Ramos (cell line): ENCODE measurements at regions not wholly inside any gene's neighbourhood (a gene's known extent, or its start where the extent isn't known, plus 50 kb on each side); places are given as distances from the start of the nearest gene placed in this dataset.

Source experiments
- in situ Hi-C: fragments of 300-500 bp; cut with MboI; formaldehyde crosslinking; loops from one replicate; pipeline ENCODE4 v1.14.3; 2022; ENCODE audit warnings: low sequenced_read_pairs; ENCODE audit not compliant: unreplicated experiment

GRCh38 chr12:93040367-93040766 is 111.3 kb upstream of the EEA1 start:
- in situ Hi-C loops: no loop called here

- in situ Hi-C loops: no loop called here
Observed at GRCh38 chr12:93041416-93041815, 112.3 kb upstream of the EEA1 start.

DNA sequence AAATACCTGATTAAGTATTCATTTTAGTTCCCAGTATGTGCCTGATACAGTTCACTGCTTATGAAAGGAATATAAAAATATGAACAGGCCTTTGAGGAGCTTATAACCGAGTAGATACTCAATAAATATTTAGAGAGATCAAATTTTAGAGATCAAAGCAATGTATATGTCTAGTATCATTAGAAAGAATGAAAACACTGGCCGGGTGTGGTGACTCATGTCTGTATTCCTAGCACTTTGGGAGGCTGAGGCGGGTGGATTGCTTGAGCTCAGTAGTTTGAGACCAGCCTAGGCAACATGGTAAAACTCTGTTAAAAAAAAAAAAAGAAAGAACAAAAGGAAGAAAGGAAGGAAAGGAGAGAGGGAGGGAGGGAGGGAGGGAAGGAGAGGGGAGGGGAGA is 113.2 kb upstream of the EEA1 start:
- in situ Hi-C loops: no loop called here

GRCh38 chr12:93042684-93043083 is 113.6 kb upstream of the EEA1 start:
- in situ Hi-C loops: no loop called here

- in situ Hi-C loops: no loop called here
Observed at GRCh38 chr12:93043192-93043876, 114.2 kb upstream of the EEA1 start.

GRCh38 chr12:93043877-93044209 is 114.7 kb upstream of the EEA1 start:
- in situ Hi-C loops: no loop called here

DNA sequence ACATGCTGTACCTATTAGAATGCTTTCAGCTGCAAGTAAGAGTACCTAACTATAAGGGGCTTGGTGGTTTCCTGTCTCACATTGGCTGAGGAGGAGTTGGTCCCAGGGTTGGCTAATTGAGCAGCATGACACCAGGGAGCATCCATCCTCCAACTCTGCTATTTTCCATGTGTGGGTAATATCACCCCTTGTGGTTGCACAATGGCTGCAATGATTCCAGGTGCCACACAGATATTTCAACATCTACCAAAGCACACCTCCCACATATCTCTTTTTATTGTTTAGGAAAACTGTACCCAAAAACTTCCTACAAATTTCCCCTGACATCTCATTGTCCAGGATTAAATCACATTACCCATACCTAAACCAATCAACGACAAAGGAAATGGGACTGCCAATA is 118.0 kb upstream of the EEA1 start:
- in situ Hi-C loops: no loop called here

DNA sequence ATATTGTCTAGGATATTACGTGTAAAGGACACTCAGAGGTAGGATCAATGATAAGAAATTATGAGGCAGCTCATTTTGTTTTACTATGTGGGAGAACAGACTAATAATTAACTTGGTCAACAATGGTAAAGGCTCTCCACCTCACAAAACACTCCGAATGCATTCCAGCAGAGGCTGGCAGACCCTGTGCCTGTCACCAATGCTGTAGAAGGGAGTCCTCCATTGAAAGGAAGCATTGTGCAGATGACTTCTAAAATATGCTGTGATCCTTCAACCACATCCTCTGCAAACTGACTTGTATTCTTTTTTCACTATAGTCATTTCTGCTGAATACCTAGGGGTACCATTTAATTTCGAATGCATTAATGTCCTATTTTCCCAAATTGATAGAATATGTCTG is 119.6 kb upstream of the EEA1 start:
- in situ Hi-C loops: no loop called here

DNA sequence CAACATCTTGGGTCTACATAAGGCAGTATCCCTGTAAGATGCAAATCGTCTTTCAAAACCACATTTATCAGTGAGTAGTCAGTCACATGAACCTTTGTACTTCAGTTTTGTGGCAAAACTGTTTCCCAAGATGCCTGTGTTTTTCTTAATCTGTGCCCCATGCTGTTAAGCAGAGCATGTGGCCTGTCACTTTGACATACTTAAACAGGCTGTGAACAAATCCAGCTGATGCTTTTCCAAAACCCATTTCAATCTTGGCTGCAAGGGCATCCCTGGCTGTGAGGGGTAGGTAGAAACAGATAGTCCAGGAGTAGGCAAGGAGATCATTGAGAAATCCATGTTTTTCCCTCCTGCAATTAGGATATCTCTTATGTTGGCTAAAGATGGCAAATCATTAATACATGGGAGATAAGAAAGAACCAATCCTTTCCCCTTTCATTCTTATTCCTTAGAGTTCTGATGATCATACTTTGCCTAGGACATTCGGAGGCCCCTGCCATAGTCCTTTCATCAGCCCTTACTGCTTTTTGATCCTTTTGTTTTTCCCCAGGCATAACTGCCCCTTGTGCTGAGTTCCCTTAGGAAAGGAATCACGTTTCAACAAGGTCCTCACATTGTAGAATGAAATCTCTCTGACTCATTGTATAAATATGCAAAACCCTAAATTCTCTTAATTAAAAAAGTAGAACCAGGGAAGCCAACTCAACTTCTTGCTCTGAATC is 121.1 kb upstream of the EEA1 start:
- in situ Hi-C loops: no loop called here

GRCh38 chr12:93050748-93051081 is 121.6 kb upstream of the EEA1 start:
- in situ Hi-C loops: no loop called here

DNA sequence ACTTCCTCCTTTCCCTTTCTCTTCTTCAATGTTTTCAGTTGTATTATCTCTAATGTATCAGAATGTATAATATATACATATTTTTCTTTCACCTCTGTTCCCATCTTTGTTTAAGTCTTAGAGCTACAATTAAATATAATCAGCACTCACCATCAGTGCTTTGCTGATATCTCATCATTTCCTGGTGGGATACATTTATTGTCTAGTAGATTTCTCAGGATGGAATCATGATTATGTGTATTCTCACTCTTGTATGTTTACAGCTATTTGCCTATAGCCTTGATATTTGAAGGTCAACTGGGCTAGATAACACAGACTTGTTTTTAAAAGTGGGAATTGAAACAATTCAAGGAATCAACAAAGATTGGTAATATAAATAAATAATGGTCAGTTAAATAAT is 124.9 kb upstream of the EEA1 start:
- in situ Hi-C loops: no loop called here

DNA sequence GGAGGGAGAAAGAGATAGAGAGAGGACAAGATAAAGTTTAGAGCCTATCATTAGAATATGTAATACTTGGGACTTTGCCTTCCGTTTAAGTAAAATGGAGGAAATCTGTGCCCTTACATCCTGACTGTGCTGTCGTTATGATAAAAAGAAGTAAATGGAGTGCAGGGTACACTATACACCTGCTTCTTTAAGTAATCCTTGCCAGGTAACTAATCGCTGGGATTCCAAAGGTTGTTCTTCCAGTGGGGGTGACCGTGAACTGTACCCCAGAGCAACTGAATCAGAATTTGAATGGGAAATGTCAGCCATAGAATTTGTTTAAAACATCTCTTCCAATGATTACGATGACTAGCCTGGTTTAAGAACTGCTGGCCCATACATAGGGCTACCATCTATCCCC is 126.1 kb upstream of the EEA1 start:
- in situ Hi-C loops: no loop called here

GRCh38 chr12:93056971-93057535 is 128.0 kb upstream of the EEA1 start:
- in situ Hi-C loops: no loop called here

DNA sequence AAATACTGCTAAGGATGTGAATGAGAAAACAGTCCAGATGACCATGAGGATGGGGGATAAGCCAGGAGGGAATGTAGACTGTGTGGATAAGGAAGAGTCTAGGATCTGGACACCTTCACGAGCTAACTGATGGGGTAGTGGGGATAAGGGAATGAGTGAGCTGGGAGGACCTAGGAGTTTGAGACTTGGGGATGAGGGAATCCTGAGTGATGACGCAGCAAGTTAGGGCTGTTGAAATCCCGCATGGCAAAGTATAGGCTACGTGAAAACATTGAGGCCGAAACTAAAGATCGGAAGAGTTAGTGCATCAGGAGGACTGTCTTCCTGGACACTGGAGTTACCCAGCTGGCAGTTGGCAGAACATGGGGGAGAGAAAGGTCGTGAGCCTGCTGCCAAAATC is 129.2 kb upstream of the EEA1 start:
- in situ Hi-C loops: no loop called here

DNA sequence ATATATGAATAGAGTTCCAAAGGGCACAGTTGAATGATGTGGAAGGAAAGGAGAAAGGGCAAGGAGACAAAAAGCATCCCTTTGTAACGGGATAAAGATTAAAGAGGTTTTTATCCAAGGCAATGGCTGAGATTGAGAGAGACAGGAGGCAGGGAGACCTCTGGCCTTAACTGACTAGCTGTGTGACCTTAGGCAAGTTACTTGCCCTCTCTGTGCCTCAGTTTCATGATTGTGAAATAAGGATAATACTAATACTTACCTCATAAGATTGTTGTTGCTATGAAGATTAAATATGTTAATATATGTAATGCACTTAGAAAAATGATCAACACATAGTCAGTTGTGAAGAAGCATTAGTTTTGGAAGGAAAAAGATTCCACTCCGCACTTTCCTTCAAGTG is 130.2 kb upstream of the EEA1 start:
- in situ Hi-C loops: no loop called here

DNA sequence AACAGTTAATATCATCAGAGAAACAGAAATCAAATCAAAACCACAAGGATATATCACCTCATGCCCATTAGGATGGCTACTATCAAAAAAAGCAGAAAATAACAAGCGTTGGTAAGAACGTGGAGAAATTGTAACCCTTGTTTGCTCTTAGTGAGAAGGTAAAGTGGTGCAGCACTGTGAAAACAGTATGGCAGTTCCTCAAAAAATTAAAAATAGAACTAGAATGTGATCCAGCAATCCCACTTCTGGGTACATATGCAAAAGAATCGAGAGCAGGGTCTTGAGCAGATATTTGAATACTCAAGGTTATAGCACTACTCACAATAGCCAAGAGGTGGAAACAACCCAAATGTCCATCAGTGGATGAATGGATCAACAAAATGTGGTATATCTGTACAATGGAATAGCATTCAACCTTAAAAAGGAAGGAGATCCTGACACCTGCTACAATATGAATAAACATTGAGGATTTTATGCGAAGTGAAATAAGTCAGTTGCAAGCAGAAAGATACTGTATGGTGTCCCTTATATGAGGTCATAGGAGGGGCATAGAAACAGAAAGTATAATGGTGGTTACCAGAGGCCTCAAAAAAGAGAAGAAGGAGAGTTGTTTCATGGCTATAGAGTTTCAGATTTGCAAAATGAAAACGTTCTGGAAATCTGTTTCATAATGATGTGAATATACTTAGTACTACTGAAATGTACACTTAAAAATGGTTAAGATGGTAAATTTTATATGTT is 131.0 kb upstream of the EEA1 start:
- in situ Hi-C loops: no loop called here

- in situ Hi-C loops: no loop called here
Observed at GRCh38 chr12:93060666-93061472, 131.8 kb upstream of the EEA1 start.

DNA sequence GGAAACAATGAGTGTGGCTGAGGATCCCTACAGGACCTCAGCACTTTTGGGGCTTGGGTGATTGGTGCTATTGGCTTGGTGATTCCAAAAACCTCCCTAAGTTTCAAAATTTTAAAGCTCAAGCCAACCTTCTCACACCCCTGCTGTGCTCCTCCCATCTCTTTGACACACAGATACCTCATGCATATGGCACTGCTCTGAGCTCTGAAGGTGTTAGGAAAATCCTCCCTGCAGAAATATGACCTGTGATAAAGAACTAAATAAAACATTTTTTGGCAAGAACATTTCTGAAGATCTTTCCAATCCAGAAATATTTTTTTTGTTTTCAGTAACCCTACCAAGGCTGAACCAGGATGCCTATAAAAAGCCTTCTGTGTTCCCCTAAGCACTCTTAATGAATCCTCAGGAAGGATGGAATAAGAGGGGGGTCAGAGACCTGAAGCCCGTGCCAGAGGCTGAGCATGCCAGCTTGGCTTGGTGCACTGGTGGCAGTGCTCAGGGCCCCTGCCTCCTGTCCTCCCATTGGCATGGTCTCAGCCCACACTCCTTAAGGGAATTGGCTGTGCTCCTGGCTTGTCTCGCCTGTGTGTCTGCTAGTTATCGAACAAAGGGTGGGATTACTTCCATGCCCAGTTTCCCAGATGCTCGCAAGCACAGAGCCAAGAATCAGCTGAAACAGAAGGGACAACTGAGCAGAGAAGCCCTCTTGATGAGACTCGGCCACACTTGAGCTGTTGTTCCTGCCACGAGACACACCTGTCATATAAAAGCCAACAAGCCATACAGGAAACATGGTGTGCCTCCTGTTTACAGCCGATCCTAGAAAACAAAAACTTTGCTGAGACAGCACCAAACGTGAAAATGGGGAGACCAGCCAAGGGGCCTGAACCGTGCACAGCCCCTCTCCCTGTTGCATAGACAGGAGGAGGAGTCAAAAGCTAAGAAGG is 132.7 kb upstream of the EEA1 start:
- in situ Hi-C loops: no loop called here

DNA sequence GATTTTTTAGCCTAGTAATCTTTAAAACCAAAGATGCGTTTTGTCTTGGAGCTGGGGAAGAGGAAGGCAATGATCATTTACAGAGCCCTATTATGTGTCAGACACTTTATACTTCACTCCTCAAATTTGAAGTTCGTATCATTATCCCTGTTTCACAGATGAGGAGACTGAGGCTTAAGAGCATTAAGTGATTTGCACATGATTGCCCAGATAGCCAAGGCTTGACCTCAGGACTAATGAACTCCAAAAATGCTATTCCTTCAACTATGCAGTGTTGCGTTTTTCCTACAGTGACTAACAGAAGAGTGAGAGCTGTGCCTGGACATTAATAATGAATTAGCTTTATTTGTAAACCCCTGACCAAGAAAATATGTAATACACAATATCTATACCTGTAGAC is 136.8 kb upstream of the EEA1 start:
- in situ Hi-C loops: no loop called here

DNA sequence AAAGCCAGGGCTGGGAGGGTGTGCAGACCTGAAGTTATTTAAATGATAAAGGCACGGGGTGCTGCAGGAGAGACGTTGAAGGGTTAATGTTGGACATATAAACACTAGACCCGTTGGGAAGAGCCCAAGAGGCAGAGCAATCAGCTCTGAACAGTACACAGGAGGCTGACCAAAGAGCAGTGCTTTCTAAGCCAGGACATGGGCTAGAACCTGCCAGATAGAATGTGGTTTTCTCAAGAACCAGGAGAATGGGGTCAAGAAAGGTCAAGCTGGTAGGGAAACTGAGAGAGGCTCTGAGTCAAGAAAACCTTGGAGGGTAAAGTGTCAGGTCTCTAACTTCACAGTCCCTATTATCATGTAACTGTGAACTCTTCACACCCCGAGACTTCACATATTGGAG is 143.2 kb upstream of the EEA1 start:
- in situ Hi-C loops: no loop called here
